HG03439 (cell line): ENCODE measurements at regions not wholly inside any gene's neighbourhood (a gene's known extent, or its start where the extent isn't known, plus 50 kb on each side); places are given as distances from the start of the nearest gene placed in this dataset.

ENCODE experiments used
- ATAC-seq: cut with Tn5 transposase; IDR thresholded peaks from one replicate; pipeline ENCODE4 v1.9.1; 2021; ENCODE audit warnings: mild to moderate bottlenecking, moderate library complexity; ENCODE audit not compliant: unreplicated experiment

GRCh38 chr14:97695456-97695981 lies 898.3 kb downstream of the VRK1 start:
- no peak for ATAC-seq

GRCh38 chr14:97697772-97698171 lies 900.6 kb downstream of the VRK1 start:
- no peak for ATAC-seq

- ATAC-seq: no peak
Observed at GRCh38 chr14:97699026-97699425, 901.8 kb downstream of the VRK1 start.

GRCh38 chr14:97703006-97703760 lies 906.0 kb downstream of the VRK1 start:
- ATAC-seq: no peak

- ATAC-seq: no peak
Observed at GRCh38 chr14:97704316-97704885, 907.2 kb downstream of the VRK1 start.

- ATAC-seq: no peak
Observed at GRCh38 chr14:97705107-97705506, 907.9 kb downstream of the VRK1 start.

- ATAC-seq: no peak
Observed at GRCh38 chr14:97705976-97706375, 908.8 kb downstream of the VRK1 start.

GRCh38 chr14:97706819-97707218 lies 909.6 kb downstream of the VRK1 start:
- no peak for ATAC-seq

GRCh38 chr14:97707603-97708002 lies 910.4 kb downstream of the VRK1 start:
- ATAC-seq: no peak

GRCh38 chr14:97709552-97709951 lies 912.4 kb downstream of the VRK1 start:
- ATAC-seq: no peak

GRCh38 chr14:97710726-97711125 lies 913.5 kb downstream of the VRK1 start:
- no peak for ATAC-seq

- no peak for ATAC-seq
Observed at GRCh38 chr14:97712471-97712870, 915.3 kb downstream of the VRK1 start.

GRCh38 chr14:97713023-97713422 lies 915.8 kb downstream of the VRK1 start:
- no peak for ATAC-seq

GRCh38 chr14:97718886-97719442 lies 921.8 kb downstream of the VRK1 start:
- no peak for ATAC-seq

GRCh38 chr14:97719931-97720330 lies 922.7 kb downstream of the VRK1 start:
- ATAC-seq: no peak

GRCh38 chr14:97723351-97723750 lies 926.2 kb downstream of the VRK1 start:
- ATAC-seq: no peak

GRCh38 chr14:97723819-97724218 lies 926.6 kb downstream of the VRK1 start:
- no peak for ATAC-seq

GRCh38 chr14:97724265-97724731 lies 927.1 kb downstream of the VRK1 start:
- ATAC-seq: no peak

GRCh38 chr14:97726676-97727075 lies 929.5 kb downstream of the VRK1 start:
- ATAC-seq: no peak

- ATAC-seq: no peak
Observed at GRCh38 chr14:97730706-97731105, 933.5 kb downstream of the VRK1 start.

GRCh38 chr14:97731800-97732199 lies 934.6 kb downstream of the VRK1 start:
- ATAC-seq: no peak

GRCh38 chr14:97747316-97747715 lies 950.1 kb downstream of the VRK1 start:
- no peak for ATAC-seq
